Hepatocyte (in vitro differentiated cells): ENCODE measurements at regions not wholly inside any gene's neighbourhood (a gene's known extent, or its start where the extent isn't known, plus 50 kb on each side); places are given as distances from the start of the nearest gene placed in this dataset.
A peak's percentile ranks its signal among the peaks of the same experiment; 100 is the strongest.

Experiments used
- DNase-seq: peaks from one replicate; pipeline ENCODE4 v3.0.0-alpha.2; 2016; ENCODE audit warnings: low spot score
- H2AFZ ChIP-seq: fragments of 200-600 bp; sonication (generic); 2 replicates; pipeline ENCODE4 v1.6.0; 2016; ENCODE audit warnings: antibody characterized with exemption, mild to moderate bottlenecking
- H3K27ac ChIP-seq: fragments of 200-600 bp; sonication (generic); 2 replicates; pipeline ENCODE4 v1.5.1; 2016; ENCODE audit warnings: mild to moderate bottlenecking
- H3K27me3 ChIP-seq: fragments of 200-600 bp; sonication (generic); 2 replicates; pipeline ENCODE4 v1.6.1; 2016
- H3K36me3 ChIP-seq: fragments of 200-600 bp; sonication (generic); replicated peaks from 2 replicates; pipeline ENCODE4 v1.5.1; 2016; ENCODE audit warnings: low read depth; ENCODE audit not compliant: insufficient read depth
- H3K4me1 ChIP-seq: fragments of 200-600 bp; sonication (generic); 2 replicates; pipeline ENCODE4 v1.5.1; 2016; ENCODE audit warnings: mild to moderate bottlenecking, moderate library complexity; ENCODE audit not compliant: insufficient read depth
- H3K4me2 ChIP-seq: fragments of 200-600 bp; sonication (generic); 2 replicates; pipeline ENCODE4 v1.6.0; 2016
- H3K4me3 ChIP-seq: fragments of 200-600 bp; sonication (generic); 2 replicates; pipeline ENCODE4 v1.5.1; 2016; ENCODE audit warnings: mild to moderate bottlenecking
- H3K79me2 ChIP-seq: fragments of 200-600 bp; sonication (generic); 2 replicates; pipeline ENCODE4 v1.6.0; 2017; ENCODE audit warnings: mild to moderate bottlenecking
- H3K9me2 ChIP-seq: fragments of 200-600 bp; sonication (generic); replicated peaks from 2 replicates; pipeline ENCODE4 v1.6.0; 2017; ENCODE audit warnings: mild to moderate bottlenecking; ENCODE audit not compliant: insufficient read depth
- H3K9me3 ChIP-seq: fragments of 200-600 bp; sonication (generic); 2 replicates; pipeline ENCODE4 v1.5.1; 2016; ENCODE audit warnings: low read depth, mild to moderate bottlenecking
- H4K20me1 ChIP-seq: fragments of 200-600 bp; sonication (generic); 2 replicates; pipeline ENCODE4 v1.6.0; 2016; ENCODE audit warnings: mild to moderate bottlenecking; ENCODE audit not compliant: insufficient read depth, poor library complexity, severe bottlenecking
- CTCF ChIP-seq: fragments of 200-600 bp; sonication (generic); IDR thresholded peaks from 2 replicates; pipeline ENCODE4 v1.5.1; 2016; ENCODE audit warnings: antibody characterized with exemption, mild to moderate bottlenecking; ENCODE audit not compliant: poor library complexity
- EZH2 ChIP-seq: fragments of 200-600 bp; sonication (generic); IDR thresholded peaks from 2 replicates; pipeline ENCODE4 v1.6.1; 2016; ENCODE audit warnings: antibody characterized with exemption, mild to moderate bottlenecking, borderline replicate concordance
- EZH2phosphoT487 ChIP-seq: fragments of 200-600 bp; sonication (generic); IDR thresholded peaks from one replicate; pipeline ENCODE4 v1.6.1; 2018; ENCODE audit warnings: antibody characterized with exemption, mild to moderate bottlenecking, low read depth, moderate library complexity; ENCODE audit not compliant: unreplicated experiment, severe bottlenecking
- WGBS: methylation state at CpG from one replicate; pipeline ENCODE4 v1.1.6; 2016; ENCODE audit warnings: low lambda C conversion rate; ENCODE audit errors: missing lambda C conversion rate; 5-methylcytosine and 5-hydroxymethylcytosine counted together

- Histone ChIP-seq H3K4me3 (no peak overlapping the region), H3K36me3 (no peaks in the 10 kb centered on the region), H3K4me1 (no peaks in the 10 kb centered on the region), H2AFZ (no peak overlapping the region), H3K9me2 (no peaks in the 10 kb centered on the region), H3K27me3 (no peaks in the 10 kb centered on the region), H3K4me2 (no peak overlapping the region), H4K20me1 (no peaks in the 10 kb centered on the region), H3K9me3 (no peaks in the 10 kb centered on the region), H3K27ac (no peak overlapping the region), H3K79me2 (no peaks in the 10 kb centered on the region)
- TF ChIP-seq EZH2phosphoT487 (no peak), EZH2 (no peak), CTCF (no peak)
- no peak for DNase-seq
Observed at GRCh38 chr6:54778731-54779130, 67.8 kb upstream of the FAM83B start.

- Histone ChIP-seq H3K9me3 (no peaks in the 10 kb centered on the region), H3K9me2 (no peaks in the 10 kb centered on the region), H3K79me2 (no peaks in the 10 kb centered on the region), H3K4me2 (peak overlapping the region; percentile 26), H2AFZ (no peak overlapping the region), H3K36me3 (no peaks in the 10 kb centered on the region), H3K4me3 (no peak overlapping the region), H3K27me3 (no peaks in the 10 kb centered on the region), H3K4me1 (no peaks in the 10 kb centered on the region), H3K27ac (no peak overlapping the region), H4K20me1 (no peaks in the 10 kb centered on the region)
- no peak for DNase-seq
- 89% methylated on average over 2 of the region's 2 CpGs for WGBS
- no peak for TF ChIP-seq CTCF
- no peak for TF ChIP-seq EZH2
- TF ChIP-seq EZH2phosphoT487: no peak
Observed at GRCh38 chr6:54784011-54784410, 62.6 kb upstream of the FAM83B start.

GRCh38 chr6:54786154-54786553, 60.4 kb upstream of the FAM83B start:
- no peaks in the 10 kb centered on the region for H3K9me3 ChIP-seq
- H3K4me2 ChIP-seq: no peak overlapping the region
- no peaks in the 10 kb centered on the region for H3K36me3 ChIP-seq
- no peak overlapping the region for H3K4me3 ChIP-seq
- no peaks in the 10 kb centered on the region for H3K4me1 ChIP-seq
- no peak overlapping the region for H2AFZ ChIP-seq
- H3K27ac ChIP-seq: no peak overlapping the region
- H4K20me1 ChIP-seq: no peaks in the 10 kb centered on the region
- H3K27me3 ChIP-seq: no peaks in the 10 kb centered on the region
- WGBS: 85% methylated on average over 2 of the region's 2 CpGs
- no peaks in the 10 kb centered on the region for H3K79me2 ChIP-seq
- no peak for DNase-seq
- H3K9me2 ChIP-seq: no peaks in the 10 kb centered on the region
- TF ChIP-seq CTCF (no peak), EZH2 (no peak), EZH2phosphoT487 (no peak)

- H3K9me3 ChIP-seq: no peaks in the 10 kb centered on the region
- no peaks in the 10 kb centered on the region for H4K20me1 ChIP-seq
- H3K79me2 ChIP-seq: no peaks in the 10 kb centered on the region
- H3K4me1 ChIP-seq: no peaks in the 10 kb centered on the region
- H3K4me2 ChIP-seq: no peak overlapping the region
- no peak for TF ChIP-seq EZH2phosphoT487
- TF ChIP-seq EZH2: no peak
- no peak for TF ChIP-seq CTCF
- DNase-seq: no peak
- no peaks in the 10 kb centered on the region for H3K27me3 ChIP-seq
- no peak overlapping the region for H3K27ac ChIP-seq
- WGBS: 39% methylated on average over 1 of the region's 1 CpG
- H3K36me3 ChIP-seq: no peaks in the 10 kb centered on the region
- H3K4me3 ChIP-seq: no peak overlapping the region
- H2AFZ ChIP-seq: no peak overlapping the region
- no peaks in the 10 kb centered on the region for H3K9me2 ChIP-seq
Observed at GRCh38 chr6:54787825-54788224, 58.7 kb upstream of the FAM83B start.
